SK-N-SH (cell line): ENCODE measurements at regions not wholly inside any gene's neighbourhood (a gene's known extent, or its start where the extent isn't known, plus 50 kb on each side); places are given as distances from the start of the nearest gene placed in this dataset.

Experiments used
- CTCF ChIA-PET: fragments of 300-600, 350-600 bp; formaldehyde crosslinking; extraction: SDS; loops from one replicate; lab custom pipeline; 2021; lab: Yijun Ruan, JAX
- POLR2A ChIA-PET: fragments of 350-600 bp; sonication (Branson Sonifier 250); formaldehyde crosslinking; extraction: SDS; loops from one replicate; lab custom pipeline; 2020; ENCODE audit warnings: antibody characterized with exemption, inconsistent platforms; lab: Yijun Ruan, JAX
- DNase-seq: peaks from one replicate; pipeline ENCODE4 v3.0.0; 2012
- H2AFZ ChIP-seq: fragments of 200-600 bp; sonication (generic); 2 replicates; pipeline ENCODE4 v1.8.1; 2016; ENCODE audit warnings: antibody characterized with exemption, mild to moderate bottlenecking, low read depth
- H3F3A ChIP-seq: fragments of 200-600 bp; sonication (generic); replicated peaks from 2 replicates; pipeline ENCODE3; 2016; ENCODE audit warnings: antibody characterized with exemption, mild to moderate bottlenecking; ENCODE audit not compliant: insufficient read depth
- H3K27ac ChIP-seq, 2 experiments: fragments of 200-500 bp in 1 of 2; fragments of 200-600 bp in 1 of 2; sonication (Bioruptor generic) in 1 of 2; sonication (generic), shearing (Covaris generic) in 1 of 2; 2 replicates each; pipeline versions ENCODE4 v1.5.1 to v1.6.1; 2014 to 2016; ENCODE audit warnings: low read depth in 2 of 2, inconsistent platforms in 1 of 2, low read length in 1 of 2, mild to moderate bottlenecking in 1 of 2, mixed read lengths in 1 of 2
- H3K27me3 ChIP-seq: fragments of 200-600 bp; sonication (generic), shearing (Covaris generic); 2 replicates; pipeline ENCODE4 v1.6.1; 2016; ENCODE audit warnings: mixed run types; ENCODE audit not compliant: insufficient read depth
- H3K36me3 ChIP-seq, 2 experiments: fragments of 200-500 bp in 1 of 2; fragments of 200-600 bp in 1 of 2; sonication (Bioruptor generic) in 1 of 2; sonication (generic) in 1 of 2; replicated peaks in 1 of 2; 2 replicates each; pipeline versions ENCODE3 to v1.5.1; 2014 to 2016; ENCODE audit warnings: low read length in 1 of 2, mild to moderate bottlenecking in 1 of 2; ENCODE audit not compliant: insufficient read depth in 2 of 2, control insufficient read depth in 1 of 2
- H3K4me1 ChIP-seq, 2 experiments: fragments of 200-500 bp in 1 of 2; fragments of 200-600 bp in 1 of 2; sonication (Bioruptor generic) in 1 of 2; sonication (generic), shearing (Covaris generic) in 1 of 2; 2 replicates each; pipeline versions ENCODE4 v1.5.1 to v1.6.1; 2014 to 2016; ENCODE audit warnings: low read depth in 1 of 2, low read length in 1 of 2, mixed run types in 1 of 2; ENCODE audit not compliant: insufficient read depth in 2 of 2, control insufficient read depth in 1 of 2
- H3K4me2 ChIP-seq: fragments of 200-600 bp; sonication (generic), shearing (Covaris generic); 2 replicates; pipeline ENCODE4 v1.6.1; 2017; ENCODE audit warnings: mixed run types
- H3K4me3 ChIP-seq, 2 experiments: fragments of 200-500 bp in 1 of 2; fragments of 200-600 bp in 1 of 2; sonication (Bioruptor generic) in 1 of 2; sonication (generic), shearing (Covaris generic) in 1 of 2; 2 replicates each; pipeline versions ENCODE4 v1.5.1 to v1.8.1; 2014 to 2016; ENCODE audit warnings: low read depth in 2 of 2, inconsistent platforms in 1 of 2, low read length in 1 of 2, mild to moderate bottlenecking in 1 of 2, mixed read lengths in 1 of 2, moderate library complexity in 1 of 2
- H3K79me2 ChIP-seq: fragments of 200-600 bp; sonication (generic); 2 replicates; pipeline ENCODE4 v1.8.1; 2017; ENCODE audit warnings: mild to moderate bottlenecking; ENCODE audit not compliant: insufficient read depth
- H3K9ac ChIP-seq: fragments of 200-600 bp; sonication (generic); 2 replicates; pipeline ENCODE4 v1.6.1; 2017; ENCODE audit warnings: mixed run types
- H3K9me2 ChIP-seq: fragments of 200-600 bp; sonication (generic); 2 replicates; pipeline ENCODE4 v1.6.1; 2017; ENCODE audit warnings: mixed run types
- H3K9me3 ChIP-seq: fragments of 200-600 bp; sonication (generic); 2 replicates; pipeline ENCODE4 v1.6.1; 2017; ENCODE audit warnings: mixed run types, mild to moderate bottlenecking, moderate library complexity
- H4K20me1 ChIP-seq: fragments of 200-600 bp; sonication (generic); 2 replicates; pipeline ENCODE4 v1.6.1; 2017; ENCODE audit warnings: mild to moderate bottlenecking, mixed run types; ENCODE audit not compliant: insufficient read depth
- CTCF ChIP-seq: fragments of 200-600 bp; sonication (generic); IDR thresholded peaks from 2 replicates; pipeline ENCODE4 v1.6.1; 2017; ENCODE audit warnings: antibody characterized with exemption, mild to moderate bottlenecking, moderate library complexity
- ELF1 ChIP-seq: IDR thresholded peaks from 2 replicates; pipeline ENCODE4 v1.4.0; 2012
- EP300 ChIP-seq, 2 experiments: IDR thresholded peaks; 2 replicates each; pipeline versions ENCODE4 v1.4.0 to v1.6.1; 2012; ENCODE audit warnings: borderline replicate concordance in 1 of 2, low read depth in 1 of 2, low read length in 1 of 2
- EZH2phosphoT487 ChIP-seq: fragments of 200-600 bp; sonication (generic); IDR thresholded peaks from 2 replicates; pipeline ENCODE4 v1.6.1; 2017; ENCODE audit warnings: low read depth, mixed run types, mild to moderate bottlenecking, antibody characterized with exemption, moderate library complexity, borderline replicate concordance
- FOSL2 ChIP-seq: IDR thresholded peaks from 2 replicates; pipeline ENCODE4 v1.4.0; 2012; ENCODE audit warnings: low read depth, mild to moderate bottlenecking, moderate library complexity, borderline replicate concordance
- GABPA ChIP-seq: IDR thresholded peaks from 2 replicates; pipeline ENCODE4 v1.4.0; 2012; ENCODE audit warnings: low read depth, mild to moderate bottlenecking
- JUND ChIP-seq: IDR thresholded peaks from 2 replicates; pipeline ENCODE4 v1.4.0; 2012
- MAX ChIP-seq: IDR thresholded peaks from 2 replicates; pipeline ENCODE4 v1.4.0; 2012; ENCODE audit warnings: low read depth
- MEF2A ChIP-seq: IDR thresholded peaks from 2 replicates; pipeline ENCODE4 v1.4.0; 2012; ENCODE audit warnings: low read depth, borderline replicate concordance
- MXI1 ChIP-seq: IDR thresholded peaks from 2 replicates; pipeline ENCODE4 v1.6.1; 2012; ENCODE audit warnings: mild to moderate bottlenecking, low read depth, low read length, improper control_type of control experiment
- NFIC ChIP-seq: IDR thresholded peaks from 2 replicates; pipeline ENCODE4 v1.4.0; 2012; ENCODE audit warnings: borderline replicate concordance
- PBX3 ChIP-seq: IDR thresholded peaks from 2 replicates; pipeline ENCODE4; 2012
- POLR2AphosphoS5 ChIP-seq: IDR thresholded peaks from 2 replicates; pipeline ENCODE4 v1.6.1; 2012; ENCODE audit warnings: low read depth, low read length
- RAD21 ChIP-seq: IDR thresholded peaks from 2 replicates; pipeline ENCODE4 v1.6.1; 2012; ENCODE audit warnings: mild to moderate bottlenecking, low read length
- RCOR1 ChIP-seq: fragments of 150-350 bp; IDR thresholded peaks from 2 replicates; pipeline ENCODE4 v1.6.1; 2017; ENCODE audit warnings: antibody characterized with exemption, low read length
- RFX5 ChIP-seq: IDR thresholded peaks from 2 replicates; pipeline ENCODE4 v1.6.1; 2012; ENCODE audit warnings: mild to moderate bottlenecking, improper control_type of control experiment, low read length
- RXRA ChIP-seq: IDR thresholded peaks from 2 replicates; pipeline ENCODE4 v1.4.0; 2012; ENCODE audit warnings: low read depth, mild to moderate bottlenecking, borderline replicate concordance
- SMC3 ChIP-seq: IDR thresholded peaks from 2 replicates; pipeline ENCODE4 v1.6.1; 2012; ENCODE audit warnings: low read depth, low read length, improper control_type of control experiment
- TAF1 ChIP-seq: IDR thresholded peaks from 2 replicates; pipeline ENCODE4 v1.6.1; 2012; ENCODE audit warnings: low read depth, mild to moderate bottlenecking, low read length, moderate library complexity, borderline replicate concordance
- TCF12 ChIP-seq: IDR thresholded peaks from 2 replicates; pipeline ENCODE4 v1.4.0; 2012
- TEAD4 ChIP-seq: IDR thresholded peaks from 2 replicates; pipeline ENCODE4 v1.4.0; 2012; ENCODE audit warnings: mild to moderate bottlenecking, borderline replicate concordance; ENCODE audit not compliant: insufficient read depth
- YY1 ChIP-seq: IDR thresholded peaks from 2 replicates; pipeline ENCODE4 v1.4.0; 2012; ENCODE audit warnings: low read depth, mild to moderate bottlenecking
- ZBTB33 ChIP-seq: IDR thresholded peaks from 2 replicates; pipeline ENCODE4 v1.4.0; 2012; ENCODE audit warnings: low read depth, borderline replicate concordance
- WGBS: methylation state at CpG from one replicate; pipeline ENCODE4 v1.1.6; 2017; ENCODE audit warnings: low lambda C conversion rate; 5-methylcytosine and 5-hydroxymethylcytosine counted together

GRCh38 chr18:10315522-10315921, 138.9 kb upstream of the APCDD1 start:
- CTCF ChIA-PET: no interaction called here
- no peak overlapping the region for H3K9ac ChIP-seq
- H3K9me2 ChIP-seq: no peaks in the 10 kb centered on the region
- no peaks in the 10 kb centered on the region for H3K27me3 ChIP-seq
- no peaks in the 10 kb centered on the region for H3K79me2 ChIP-seq
- H3F3A ChIP-seq: no peaks in the 10 kb centered on the region
- DNase-seq: no peak
- H3K9me3 ChIP-seq: no peaks in the 10 kb centered on the region
- H4K20me1 ChIP-seq: no peaks in the 10 kb centered on the region
- WGBS: 75% methylated on average over 1 of the region's 1 CpG
- no peak overlapping the region for H2AFZ ChIP-seq
- POLR2A ChIA-PET: no interaction called here
- no peaks in the 10 kb centered on the region for H3K4me1 ChIP-seq
- TF ChIP-seq RCOR1 (no peak), MAX (no peak), ELF1 (no peak), JUND (no peak), TAF1 (no peak), EZH2phosphoT487 (no peak), PBX3 (no peak), TCF12 (no peak), RAD21 (no peak), GABPA (no peak), NFIC (no peak), FOSL2 (no peak), MXI1 (no peak), YY1 (no peak), EP300 (IDR thresholded peaks at IDR 0.05; ENCODE audit: borderline replicate concordance in 1 of 2, low read depth in 1 of 2, low read length in 1 of 2) (no peak), CTCF (no peak), SMC3 (no peak), RFX5 (no peak), MEF2A (no peak)
- H3K36me3 ChIP-seq: no peaks in the 10 kb centered on the region
- H3K4me3 ChIP-seq: no peak overlapping the region
- H3K27ac ChIP-seq: no peak overlapping the region
- H3K4me2 ChIP-seq: no peak overlapping the region

- Histone ChIP-seq H3K9me3 (no peaks in the 10 kb centered on the region), H3K27me3 (no peaks in the 10 kb centered on the region), H2AFZ (no peak overlapping the region), H3F3A (no peaks in the 10 kb centered on the region), H3K4me1 (no peaks in the 10 kb centered on the region), H3K27ac (no peak overlapping the region), H3K79me2 (no peaks in the 10 kb centered on the region), H4K20me1 (no peaks in the 10 kb centered on the region), H3K36me3 (no peaks in the 10 kb centered on the region), H3K4me2 (no peak overlapping the region), H3K9me2 (no peaks in the 10 kb centered on the region), H3K9ac (no peak overlapping the region), H3K4me3 (no peak overlapping the region)
- POLR2A ChIA-PET: no interaction called here
- DNase-seq: no peak
- WGBS: 40% methylated on average over 7 of the region's 7 CpGs
- CTCF ChIA-PET: interaction anchor here (0.5 kb wide), 1 partner anchor 204 kb away, joined by 3 read pairs; no protein-coding TSS in a partner anchor
- no peak for TF ChIP-seq ZBTB33
- TF ChIP-seq RFX5: no peak
- TF ChIP-seq RAD21: no peak
- TF ChIP-seq TEAD4: no peak
- no peak for TF ChIP-seq NFIC
- no peak for TF ChIP-seq RXRA
- TF ChIP-seq GABPA: no peak
- no peak for TF ChIP-seq POLR2AphosphoS5
- no peak for TF ChIP-seq RCOR1
- no peak for TF ChIP-seq JUND
- TF ChIP-seq PBX3: no peak
- TF ChIP-seq TAF1: no peak
Observed at GRCh38 chr18:10316778-10317177, 137.7 kb upstream of the APCDD1 start.
